ENCODE measurements at regions not wholly inside any gene's neighbourhood (a gene's known extent, or its start where the extent isn't known, plus 50 kb on each side); places are given as distances from the start of the nearest gene placed in this dataset.

DNA sequence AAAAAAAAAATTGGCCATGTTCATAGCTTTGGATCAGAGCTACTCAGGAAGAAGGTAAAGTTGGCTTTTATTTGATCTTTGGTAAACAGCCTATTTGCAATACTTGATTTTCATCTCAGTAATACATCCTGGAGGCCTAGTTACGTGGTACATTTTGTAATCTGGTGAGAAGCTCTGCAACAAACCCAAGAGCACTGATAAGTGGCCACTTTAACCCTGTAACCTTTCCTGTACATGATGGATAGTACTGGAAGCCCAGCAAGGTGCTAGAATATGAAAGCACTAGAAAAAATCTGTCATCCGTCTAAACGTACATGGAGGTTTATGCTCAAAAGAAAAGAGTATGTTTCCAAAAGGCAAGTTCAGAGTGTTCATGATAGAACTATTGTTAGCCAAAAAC lies 88.3 kb upstream of the BMP2K start:
- Histone ChIP-seq H3K27me3 (ENCODE audit: control insufficient read depth in 1 of 2, insufficient read depth in 2 of 2, low read length in 2 of 2) (no peaks in the 10 kb centered on the region), H3K9me3 (ENCODE audit: control insufficient read depth in 1 of 2, insufficient read depth in 1 of 2, low read length in 2 of 2) (no peaks in the 10 kb centered on the region), H3K4me1 (ENCODE audit: insufficient read depth, low read length) (no peaks in the 10 kb centered on the region), H3K4me3 (ENCODE audit: low read length) (no peak overlapping the region), H3K36me3 (ENCODE audit: insufficient read depth, low read length) (no peaks in the 10 kb centered on the region), H3K27ac (ENCODE audit: low read depth in 1 of 2, low read length in 2 of 2) (no peak overlapping the region)
- DNase-seq: no peak
- Mint-ChIP-seq H3K27me3 (no peaks in the 10 kb centered on the region), H3K9me3 (no peaks in the 10 kb centered on the region), H3K4me3 (no peak overlapping the region), H3K27ac (no peak overlapping the region), H3K36me3 (ENCODE audit: low read depth) (no peaks in the 10 kb centered on the region), H3K4me1 (ENCODE audit: low read depth) (no peaks in the 10 kb centered on the region)
- no peak for ATAC-seq (ENCODE audit: poor library complexity)
- intact Hi-C loops (cut with DNase I, micrococcal nuclease): no loop called here
- TF ChIP-seq, protein P1, sequence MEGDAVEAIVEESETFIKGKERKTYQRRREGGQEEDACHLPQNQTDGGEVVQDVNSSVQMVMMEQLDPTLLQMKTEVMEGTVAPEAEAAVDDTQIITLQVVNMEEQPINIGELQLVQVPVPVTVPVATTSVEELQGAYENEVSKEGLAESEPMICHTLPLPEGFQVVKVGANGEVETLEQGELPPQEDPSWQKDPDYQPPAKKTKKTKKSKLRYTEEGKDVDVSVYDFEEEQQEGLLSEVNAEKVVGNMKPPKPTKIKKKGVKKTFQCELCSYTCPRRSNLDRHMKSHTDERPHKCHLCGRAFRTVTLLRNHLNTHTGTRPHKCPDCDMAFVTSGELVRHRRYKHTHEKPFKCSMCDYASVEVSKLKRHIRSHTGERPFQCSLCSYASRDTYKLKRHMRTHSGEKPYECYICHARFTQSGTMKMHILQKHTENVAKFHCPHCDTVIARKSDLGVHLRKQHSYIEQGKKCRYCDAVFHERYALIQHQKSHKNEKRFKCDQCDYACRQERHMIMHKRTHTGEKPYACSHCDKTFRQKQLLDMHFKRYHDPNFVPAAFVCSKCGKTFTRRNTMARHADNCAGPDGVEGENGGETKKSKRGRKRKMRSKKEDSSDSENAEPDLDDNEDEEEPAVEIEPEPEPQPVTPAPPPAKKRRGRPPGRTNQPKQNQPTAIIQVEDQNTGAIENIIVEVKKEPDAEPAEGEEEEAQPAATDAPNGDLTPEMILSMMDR (IDR thresholded peaks at IDR 0.05): no peak
- ChIA-PET POLR2A (no interaction called here), CTCF (no interaction called here)

DNA sequence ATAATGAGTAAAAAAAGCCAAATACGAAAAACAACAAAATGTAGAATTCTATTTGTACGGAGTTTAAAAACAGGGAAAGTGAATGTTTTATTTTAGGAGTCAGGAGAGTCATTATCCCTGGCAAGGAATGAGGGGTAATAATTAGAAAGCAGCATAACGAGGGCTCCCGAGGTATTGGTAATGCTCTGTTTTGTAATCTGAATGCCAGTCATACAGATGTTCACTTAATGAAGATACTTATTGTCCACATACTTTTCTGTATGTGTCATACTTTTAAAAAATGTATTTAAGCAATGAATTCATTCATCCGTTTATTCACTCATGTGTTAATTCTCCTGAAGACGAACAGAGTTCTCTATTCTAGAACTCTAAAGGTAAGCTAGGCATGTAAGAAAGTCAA lies 87.8 kb upstream of the BMP2K start:
- ATAC-seq (ENCODE audit: poor library complexity): no peak
- Histone ChIP-seq H3K27me3 (ENCODE audit: control insufficient read depth in 1 of 2, insufficient read depth in 2 of 2, low read length in 2 of 2) (no peaks in the 10 kb centered on the region), H3K36me3 (ENCODE audit: insufficient read depth, low read length) (no peaks in the 10 kb centered on the region), H3K27ac (ENCODE audit: low read depth in 1 of 2, low read length in 2 of 2) (no peak overlapping the region), H3K9me3 (ENCODE audit: control insufficient read depth in 1 of 2, insufficient read depth in 1 of 2, low read length in 2 of 2) (no peaks in the 10 kb centered on the region), H3K4me3 (ENCODE audit: low read length) (no peak overlapping the region), H3K4me1 (ENCODE audit: insufficient read depth, low read length) (no peaks in the 10 kb centered on the region)
- H3K9me3 Mint-ChIP-seq: no peaks in the 10 kb centered on the region
- ChIA-PET POLR2A (no interaction called here), CTCF (no interaction called here)
- no peaks in the 10 kb centered on the region for H3K36me3 Mint-ChIP-seq (ENCODE audit: low read depth)
- H3K4me3 Mint-ChIP-seq: no peak overlapping the region
- TF ChIP-seq, protein P1 (IDR thresholded peaks at IDR 0.05): no peak
- intact Hi-C loops (cut with DNase I, micrococcal nuclease): no loop called here
- DNase-seq: no peak
- no peak overlapping the region for H3K27ac Mint-ChIP-seq
- H3K4me1 Mint-ChIP-seq (ENCODE audit: low read depth): no peaks in the 10 kb centered on the region
- no peaks in the 10 kb centered on the region for H3K27me3 Mint-ChIP-seq

GRCh38 chr4:78689261-78689660 lies 86.9 kb upstream of the BMP2K start:
- H3K27ac Mint-ChIP-seq: no peak overlapping the region
- ChIA-PET POLR2A (no interaction called here), CTCF (no interaction called here)
- ATAC-seq (ENCODE audit: poor library complexity) (no peak), DNase-seq (no peak)
- Histone ChIP-seq H3K4me1 (ENCODE audit: insufficient read depth, low read length) (no peaks in the 10 kb centered on the region), H3K4me3 (ENCODE audit: low read length) (no peak overlapping the region), H3K36me3 (ENCODE audit: insufficient read depth, low read length) (no peaks in the 10 kb centered on the region), H3K27me3 (ENCODE audit: control insufficient read depth in 1 of 2, insufficient read depth in 2 of 2, low read length in 2 of 2) (no peaks in the 10 kb centered on the region), H3K27ac (ENCODE audit: low read depth in 1 of 2, low read length in 2 of 2) (no peak overlapping the region), H3K9me3 (ENCODE audit: control insufficient read depth in 1 of 2, insufficient read depth in 1 of 2, low read length in 2 of 2) (no peaks in the 10 kb centered on the region)
- H3K36me3 Mint-ChIP-seq (ENCODE audit: low read depth): no peaks in the 10 kb centered on the region
- no peaks in the 10 kb centered on the region for H3K27me3 Mint-ChIP-seq
- intact Hi-C loops (cut with DNase I, micrococcal nuclease): no loop called here
- no peaks in the 10 kb centered on the region for H3K4me1 Mint-ChIP-seq (ENCODE audit: low read depth)
- H3K9me3 Mint-ChIP-seq: no peaks in the 10 kb centered on the region
- H3K4me3 Mint-ChIP-seq: no peak overlapping the region
- TF ChIP-seq, protein P1 (IDR thresholded peaks at IDR 0.05): no peak

All from CD4-positive, alpha-beta T cell (primary cell).